ENCODE measurements at regions not wholly inside any gene's neighbourhood (a gene's known extent, or its start where the extent isn't known, plus 50 kb on each side); places are given as distances from the start of the nearest gene placed in this dataset.

DNA sequence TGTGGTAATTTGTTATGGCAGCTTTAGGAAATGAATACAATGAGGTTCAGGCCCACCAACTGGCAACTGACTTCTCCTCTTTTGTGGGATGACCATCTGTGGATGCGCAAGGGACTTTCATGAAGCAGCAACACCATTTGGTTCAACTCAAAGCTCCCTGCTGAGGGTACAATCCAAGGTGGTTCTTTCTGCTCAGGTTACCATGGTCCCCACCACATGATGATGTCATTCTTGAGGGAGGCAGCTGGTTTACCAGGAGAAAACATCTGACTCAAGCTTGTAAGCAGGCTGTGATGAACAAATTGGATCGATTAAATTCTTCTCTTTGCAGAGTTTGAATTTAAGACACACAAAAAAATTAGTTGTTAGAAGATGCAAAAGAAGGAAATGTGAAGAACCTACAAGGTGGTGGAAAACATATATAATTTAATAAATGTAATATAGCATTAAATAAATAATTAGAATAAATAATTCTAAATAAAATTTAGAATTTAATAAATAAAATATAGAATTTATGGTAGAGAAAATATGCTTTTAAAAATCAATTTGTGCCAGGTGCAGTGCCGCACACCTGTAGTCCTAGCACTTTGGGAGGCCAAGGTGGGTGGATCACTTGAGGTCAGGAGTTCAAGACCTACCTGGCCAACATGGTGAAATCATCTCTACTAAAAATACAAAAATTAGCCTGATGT is 67.6 kb upstream of the ANKFN1 start:
- peak; percentile 25 for DNase-seq (ENCODE audit: low read depth, low spot score)

DNA sequence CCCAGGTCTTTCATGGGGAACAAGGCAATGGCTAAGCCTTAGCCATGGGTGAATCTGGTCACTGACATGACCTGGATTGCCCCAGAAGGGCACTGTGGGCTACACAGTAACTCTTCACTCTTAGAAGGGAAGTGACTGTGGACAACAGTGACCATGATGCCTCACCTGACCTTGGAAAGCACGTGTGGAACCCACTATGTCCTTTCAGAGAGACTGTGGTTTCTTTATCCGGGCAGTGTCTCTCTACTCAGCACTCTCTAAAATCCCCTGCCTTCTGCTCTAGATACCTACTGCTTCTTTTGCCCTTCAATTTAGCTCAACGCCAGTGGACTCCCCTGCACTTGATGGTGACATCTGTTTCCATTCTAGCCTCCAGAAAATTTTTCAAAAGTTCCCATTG is 66.1 kb upstream of the ANKFN1 start:
- no peak for DNase-seq (ENCODE audit: low read depth, low spot score)

DNA sequence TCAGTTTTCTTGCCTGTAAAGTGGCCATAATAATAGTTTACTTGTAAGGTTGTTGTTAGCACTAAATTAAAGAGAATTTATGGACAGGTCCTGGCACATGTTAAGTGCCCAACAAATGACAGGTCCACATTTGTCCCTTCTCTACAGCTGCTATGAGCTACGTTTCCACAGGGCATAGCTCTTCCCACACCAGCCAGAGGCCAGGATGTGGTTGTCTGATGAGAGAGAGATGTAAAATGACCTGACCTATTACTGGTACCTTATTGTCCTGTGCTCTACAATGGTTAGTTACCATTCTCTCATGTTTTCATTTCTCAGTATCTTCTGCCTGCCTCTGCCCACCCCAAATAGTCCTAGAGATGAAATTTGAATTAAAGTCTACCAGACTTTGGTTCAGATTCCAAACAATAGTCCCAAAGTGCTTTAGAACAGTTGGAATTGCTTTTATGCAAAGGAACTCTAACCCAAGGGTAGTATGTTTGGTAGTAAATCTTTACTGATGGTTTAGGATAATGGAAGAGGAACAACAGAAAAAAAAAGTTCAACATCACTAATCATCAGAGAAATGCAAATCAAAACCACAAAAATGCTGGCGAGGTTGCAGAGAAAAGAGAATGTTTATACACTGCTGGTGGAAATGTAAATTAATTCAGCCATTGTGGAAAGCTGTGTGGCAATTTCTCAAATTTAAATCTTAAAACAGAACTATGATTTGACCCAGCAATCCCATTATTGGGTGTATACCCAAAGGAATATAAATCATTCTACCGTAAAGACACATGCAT is 57.1 kb upstream of the ANKFN1 start:
- DNase-seq (ENCODE audit: low read depth, low spot score), result peak; percentile 66

DNA sequence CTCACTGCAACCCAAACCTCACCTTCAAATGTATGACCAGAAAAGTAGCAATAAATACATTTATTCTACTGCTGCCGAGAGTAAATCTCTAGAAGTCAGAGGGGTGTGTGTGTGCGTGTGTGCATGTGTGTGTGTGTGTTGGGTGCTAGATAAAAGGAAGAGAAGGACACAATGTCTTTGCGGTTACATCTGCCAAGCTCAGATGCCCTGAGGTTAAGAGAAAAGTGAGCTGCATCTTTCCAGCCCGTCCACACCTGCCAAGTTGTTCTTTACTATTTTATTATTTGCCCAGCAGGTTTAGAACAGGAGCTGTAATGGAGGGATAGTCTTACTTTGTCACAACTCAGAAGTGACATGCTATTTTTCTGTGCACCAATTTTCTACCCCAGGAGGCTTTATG is 54.5 kb upstream of the ANKFN1 start:
- DNase-seq (ENCODE audit: low read depth, low spot score), result no peak

DNA sequence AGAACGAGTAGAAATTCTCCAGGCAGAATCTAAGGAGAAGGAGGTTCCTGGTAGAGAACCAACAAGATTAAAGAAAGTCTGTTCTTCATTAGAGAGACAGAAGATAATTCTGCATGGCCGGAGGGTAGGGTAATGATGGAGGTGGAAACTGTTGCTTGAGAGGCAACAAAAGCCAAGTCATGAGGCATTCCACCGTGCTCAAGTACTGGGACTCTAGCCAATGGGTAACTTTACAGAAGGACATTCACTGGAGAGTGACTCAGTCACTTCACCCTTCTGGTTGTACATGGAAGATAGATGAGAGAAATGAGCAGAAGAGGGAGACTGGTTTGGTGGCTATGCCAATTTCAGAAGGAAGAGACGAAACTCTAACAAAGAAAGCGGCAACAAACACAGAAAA is 53.6 kb upstream of the ANKFN1 start:
- peak; percentile 47 for DNase-seq (ENCODE audit: low read depth, low spot score)

All from astrocyte of the hippocampus (primary cell).